Endothelial cell of umbilical vein (primary cell): ENCODE measurements at regions not wholly inside any gene's neighbourhood (a gene's known extent, or its start where the extent isn't known, plus 50 kb on each side); places are given as distances from the start of the nearest gene placed in this dataset.

Source experiments
- EZH2 ChIP-seq: IDR thresholded peaks from 2 replicates; pipeline ENCODE4 v1.6.1; 2012; ENCODE audit warnings: borderline replicate concordance, low read depth, mild to moderate bottlenecking, moderate library complexity, low read length, inconsistent platforms; ENCODE audit not compliant: severe bottlenecking
- GATA2 ChIP-seq: IDR thresholded peaks from 2 replicates; pipeline ENCODE4 v1.7.0; 2011; ENCODE audit warnings: low read depth, mild to moderate bottlenecking, moderate library complexity, mixed read lengths, low read length; ENCODE audit not compliant: insufficient read length, insufficient read depth
- MYC ChIP-seq: IDR thresholded peaks from one replicate; pipeline ENCODE4 v1.6.1; 2011; ENCODE audit warnings: mild to moderate bottlenecking, low read depth, low read length
- POLR2A ChIP-seq: IDR thresholded peaks from 2 replicates; pipeline ENCODE4 v1.6.1; 2012; ENCODE audit warnings: low read depth, mild to moderate bottlenecking, control low read depth, low read length
- POLR2AphosphoS5 ChIP-seq: IDR thresholded peaks from 2 replicates; pipeline ENCODE4 v1.6.1; 2012; ENCODE audit warnings: low read depth, mild to moderate bottlenecking, control low read depth, low read length, moderate library complexity; ENCODE audit not compliant: insufficient read depth
- TF ChIP-seq, protein P1 (sequence below), 2 donors: IDR thresholded peaks; 1 replicate in 1 of 2; 2 replicates in 1 of 2; pipeline ENCODE4 v1.5.1; 2011; ENCODE audit warnings: low read length in 2 of 2, mild to moderate bottlenecking in 2 of 2, moderate library complexity in 2 of 2, control low read depth in 1 of 2, inconsistent platforms in 1 of 2, low read depth in 1 of 2; ENCODE audit not compliant: insufficient read depth in 1 of 2; ENCODE audit errors: extremely low read depth in 1 of 2

GRCh38 chr2:19774805-19775176 is 127.0 kb downstream of the TTC32 start:
- TF ChIP-seq, protein P1, sequence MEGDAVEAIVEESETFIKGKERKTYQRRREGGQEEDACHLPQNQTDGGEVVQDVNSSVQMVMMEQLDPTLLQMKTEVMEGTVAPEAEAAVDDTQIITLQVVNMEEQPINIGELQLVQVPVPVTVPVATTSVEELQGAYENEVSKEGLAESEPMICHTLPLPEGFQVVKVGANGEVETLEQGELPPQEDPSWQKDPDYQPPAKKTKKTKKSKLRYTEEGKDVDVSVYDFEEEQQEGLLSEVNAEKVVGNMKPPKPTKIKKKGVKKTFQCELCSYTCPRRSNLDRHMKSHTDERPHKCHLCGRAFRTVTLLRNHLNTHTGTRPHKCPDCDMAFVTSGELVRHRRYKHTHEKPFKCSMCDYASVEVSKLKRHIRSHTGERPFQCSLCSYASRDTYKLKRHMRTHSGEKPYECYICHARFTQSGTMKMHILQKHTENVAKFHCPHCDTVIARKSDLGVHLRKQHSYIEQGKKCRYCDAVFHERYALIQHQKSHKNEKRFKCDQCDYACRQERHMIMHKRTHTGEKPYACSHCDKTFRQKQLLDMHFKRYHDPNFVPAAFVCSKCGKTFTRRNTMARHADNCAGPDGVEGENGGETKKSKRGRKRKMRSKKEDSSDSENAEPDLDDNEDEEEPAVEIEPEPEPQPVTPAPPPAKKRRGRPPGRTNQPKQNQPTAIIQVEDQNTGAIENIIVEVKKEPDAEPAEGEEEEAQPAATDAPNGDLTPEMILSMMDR (IDR thresholded peaks at IDR 0.05; ENCODE audit: extremely low read depth in 1 of 2, insufficient read depth in 1 of 2, low read depth in 1 of 2, low read length in 2 of 2), result no peak
- no peak for TF ChIP-seq POLR2A
- TF ChIP-seq POLR2AphosphoS5, result no peak
- no peak for TF ChIP-seq EZH2
- TF ChIP-seq MYC, result no peak
- no peak for TF ChIP-seq GATA2
